ENCODE measurements at regions not wholly inside any gene's neighbourhood (a gene's known extent, or its start where the extent isn't known, plus 50 kb on each side); places are given as distances from the start of the nearest gene placed in this dataset.

DNA sequence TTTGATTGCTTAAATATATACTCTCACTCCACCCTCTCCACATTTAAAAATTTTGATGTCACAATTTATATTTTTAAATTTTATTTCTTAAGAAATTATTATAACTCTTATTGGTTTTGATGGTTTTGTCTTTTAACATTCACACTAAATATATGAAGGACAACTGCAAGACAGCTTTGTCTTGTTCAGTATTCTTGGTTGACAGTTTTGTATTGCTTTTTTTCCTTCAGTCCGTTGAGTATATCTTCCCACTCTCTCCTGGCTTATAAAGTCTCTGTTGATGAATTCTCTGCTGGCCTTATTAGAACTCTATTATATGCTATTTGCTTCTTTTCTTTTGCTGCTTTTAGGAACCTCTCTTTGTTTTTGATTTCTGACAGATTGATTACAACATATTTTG is 392.2 kb downstream of the C6orf118 start:
- DNase-seq (ENCODE audit: low spot score): no peak

DNA sequence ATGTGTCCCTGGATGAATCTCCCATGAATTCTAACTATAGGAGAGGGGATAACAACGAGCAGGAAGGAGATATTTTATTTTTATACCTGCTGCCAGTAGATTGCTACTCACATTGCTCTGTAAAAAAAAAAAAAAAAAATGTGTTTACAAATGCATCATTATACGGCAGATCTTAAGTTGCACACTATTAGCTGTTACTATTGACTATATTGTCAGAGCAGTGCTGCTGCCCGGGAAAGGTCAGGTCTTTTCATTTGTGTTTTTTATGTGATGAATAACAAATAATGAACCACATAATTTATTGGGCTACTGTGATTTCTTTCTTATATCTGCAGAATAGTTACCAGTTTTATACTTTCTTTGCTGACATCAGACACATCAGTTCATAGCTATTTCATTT is 393.3 kb downstream of the C6orf118 start:
- no peak for DNase-seq (ENCODE audit: low spot score)

GRCh38 chr6:164911873-164912580 is 397.4 kb downstream of the C6orf118 start:
- DNase-seq (ENCODE audit: low spot score): no peak

DNA sequence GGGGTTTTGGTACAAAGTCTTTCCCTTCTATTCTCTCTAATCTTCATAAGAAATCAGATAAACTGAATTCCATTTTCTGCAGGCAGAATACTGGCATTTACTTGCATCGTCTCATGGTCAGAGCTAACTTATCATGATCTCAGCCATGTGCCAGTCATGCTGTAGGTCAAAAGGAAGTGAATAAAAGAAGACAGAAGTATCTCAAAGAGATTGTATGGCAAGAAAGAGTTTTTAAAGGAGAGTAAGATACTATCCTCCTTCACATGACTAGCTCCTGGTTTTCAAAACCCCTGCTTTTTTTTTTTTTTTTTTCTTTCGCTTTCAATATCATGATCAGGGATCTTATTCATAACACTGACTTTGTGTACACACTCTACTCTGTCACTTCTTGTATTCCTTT is 398.3 kb downstream of the C6orf118 start:
- DNase-seq (ENCODE audit: low spot score): no peak

DNA sequence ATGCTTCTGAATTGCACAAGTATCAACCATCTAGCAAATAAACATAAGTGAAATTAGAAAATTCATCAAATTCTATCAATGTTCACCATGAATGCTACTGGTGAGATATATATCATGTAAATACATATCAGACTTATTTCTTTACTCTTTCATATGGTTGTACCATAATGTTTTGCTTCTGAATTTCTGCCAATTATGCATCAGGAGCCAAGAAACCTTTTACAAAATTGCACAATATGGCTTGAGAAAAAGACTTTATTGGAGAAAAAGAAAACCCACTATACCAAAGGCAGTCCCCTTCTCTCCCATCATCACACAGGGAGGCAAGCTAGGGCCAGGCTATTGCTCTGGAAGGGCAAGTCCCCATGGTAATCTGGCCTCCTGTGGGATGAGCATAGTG is 402.6 kb downstream of the C6orf118 start:
- no peak for DNase-seq (ENCODE audit: low spot score)

DNA sequence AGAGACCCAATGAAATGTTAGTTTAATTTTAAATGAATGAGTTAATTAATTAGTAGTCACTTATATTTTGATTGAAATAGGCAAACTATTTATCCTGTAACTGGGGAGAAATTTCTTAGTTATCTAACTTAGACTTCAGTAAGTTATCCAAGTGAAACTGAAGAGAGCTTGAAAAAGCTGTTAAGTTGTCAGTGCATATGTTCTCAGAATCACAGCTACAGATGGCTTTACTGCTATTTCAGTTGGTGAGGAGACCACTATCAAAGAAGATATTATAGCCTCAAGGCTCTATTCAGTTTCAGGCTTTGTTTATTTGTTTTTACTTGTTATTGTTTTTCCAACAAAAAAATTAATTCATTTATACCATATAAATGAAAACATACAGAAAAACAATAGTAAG is 404.1 kb downstream of the C6orf118 start:
- no peak for DNase-seq (ENCODE audit: low spot score)

DNA sequence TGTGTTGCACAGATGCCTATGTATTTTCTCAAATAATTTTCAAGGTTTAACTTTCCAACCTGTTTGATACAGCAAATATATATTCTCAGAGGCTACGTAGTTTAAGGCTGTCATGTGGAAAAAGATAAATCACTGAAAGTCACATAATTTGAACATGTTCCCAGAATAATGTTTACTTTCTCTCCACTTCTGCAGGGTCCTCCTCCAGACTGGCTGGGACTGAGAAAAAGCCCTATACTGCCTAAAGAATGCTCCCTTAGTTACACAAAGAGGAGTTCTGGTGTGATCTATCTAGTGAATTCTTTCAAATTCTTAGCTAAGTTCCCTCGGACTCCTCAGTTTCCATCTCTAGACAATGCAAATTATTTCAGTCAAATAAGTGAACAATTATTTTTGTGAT is 411.0 kb downstream of the C6orf118 start:
- DNase-seq (ENCODE audit: low spot score): no peak

DNA sequence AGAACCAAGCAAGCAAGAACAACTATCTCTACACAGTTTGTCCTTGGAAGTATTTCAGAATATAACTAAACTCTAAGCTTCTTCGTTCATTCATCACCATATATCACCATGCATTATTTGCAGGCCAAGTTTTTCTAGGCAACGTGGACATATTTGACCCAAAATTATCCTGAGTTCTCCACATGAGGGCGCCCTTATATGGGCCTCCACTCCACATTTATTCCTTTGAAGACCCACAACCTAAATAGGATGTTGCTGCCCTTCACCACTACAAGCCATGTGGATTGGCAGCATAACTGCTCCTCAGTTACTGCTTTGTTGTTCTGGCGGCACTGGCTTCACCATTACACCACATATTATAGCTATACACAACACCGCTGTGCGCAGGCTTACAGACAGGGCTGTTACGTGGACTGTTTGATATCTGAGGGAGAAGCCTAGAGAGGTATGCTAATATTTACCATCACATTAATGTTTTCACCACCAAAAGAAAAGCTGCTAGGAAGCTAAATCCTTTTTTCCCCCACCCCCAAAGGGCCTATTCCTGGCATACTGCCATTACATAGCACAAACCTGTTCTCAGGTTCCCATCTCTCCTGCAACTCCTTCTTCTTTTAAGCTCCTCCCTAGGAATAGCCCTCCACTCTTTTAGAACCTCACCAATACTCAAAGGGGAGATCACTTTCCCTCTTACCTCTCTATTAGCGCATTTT is 411.7 kb downstream of the C6orf118 start:
- no peak for DNase-seq (ENCODE audit: low spot score)

DNA sequence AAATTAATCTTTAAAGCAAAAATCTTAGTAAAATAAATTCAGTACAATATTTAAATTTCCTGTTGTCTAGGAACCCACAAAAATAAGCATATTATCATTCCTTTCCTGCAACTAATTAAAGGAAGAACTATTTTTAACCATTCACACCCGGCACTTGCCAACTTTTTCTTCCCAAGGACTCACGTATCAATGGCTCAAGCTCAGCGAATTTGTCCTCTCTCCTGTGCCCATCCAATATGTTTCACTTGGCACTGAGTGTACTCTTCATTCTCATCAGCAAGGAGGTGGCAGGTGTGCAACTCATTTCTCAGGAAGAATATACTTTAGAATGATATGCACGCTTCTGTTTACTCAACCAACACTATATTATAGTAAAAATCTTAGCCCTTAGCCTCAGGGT is 419.4 kb downstream of the C6orf118 start:
- no peak for DNase-seq (ENCODE audit: low spot score)

DNA sequence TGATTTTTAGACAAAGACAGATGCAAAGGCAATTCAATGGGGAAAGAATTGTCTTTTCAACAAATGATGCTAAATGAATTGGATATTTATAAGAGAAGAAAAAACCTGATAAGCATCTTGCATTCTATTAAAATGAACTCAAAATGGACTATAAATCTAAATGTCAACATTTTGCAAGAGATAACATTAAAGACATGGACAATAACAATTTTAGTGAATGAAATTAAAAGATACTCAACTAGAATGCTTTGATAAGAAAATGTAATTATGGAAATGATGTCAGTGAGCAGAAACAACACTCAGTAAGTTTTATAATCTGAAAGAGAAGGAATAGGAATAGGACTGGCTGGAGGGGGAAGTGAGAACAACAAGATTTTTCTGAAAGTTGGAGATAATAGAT is 421.7 kb downstream of the C6orf118 start:
- no peak for DNase-seq (ENCODE audit: low spot score)

- no peak for DNase-seq (ENCODE audit: low spot score)
These were observed 427.2 kb downstream of the C6orf118 start for GRCh38 chr6:164882236-164882635.

GRCh38 chr6:164871783-164872182 is 437.6 kb downstream of the C6orf118 start:
- no peak for DNase-seq (ENCODE audit: low spot score)

DNA sequence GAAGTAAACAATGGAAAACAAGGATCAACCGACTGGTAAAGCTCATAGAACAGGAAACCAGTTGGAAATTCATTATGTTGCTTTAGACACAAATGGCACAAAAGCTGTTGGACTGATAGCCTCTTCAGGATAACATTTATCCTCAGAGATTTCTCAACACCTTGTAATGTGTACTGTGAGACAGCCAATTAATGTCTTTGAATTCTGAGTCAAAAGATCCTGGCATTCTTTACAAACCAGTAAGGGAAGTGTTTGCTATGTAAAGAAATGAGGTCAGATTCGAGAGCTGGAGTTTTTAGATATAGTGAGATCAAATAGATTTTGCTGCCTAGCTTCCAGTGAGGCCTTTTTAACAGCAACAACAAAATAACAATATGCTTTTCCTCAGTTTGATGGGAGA is 439.2 kb downstream of the C6orf118 start:
- DNase-seq (ENCODE audit: low spot score): no peak

DNA sequence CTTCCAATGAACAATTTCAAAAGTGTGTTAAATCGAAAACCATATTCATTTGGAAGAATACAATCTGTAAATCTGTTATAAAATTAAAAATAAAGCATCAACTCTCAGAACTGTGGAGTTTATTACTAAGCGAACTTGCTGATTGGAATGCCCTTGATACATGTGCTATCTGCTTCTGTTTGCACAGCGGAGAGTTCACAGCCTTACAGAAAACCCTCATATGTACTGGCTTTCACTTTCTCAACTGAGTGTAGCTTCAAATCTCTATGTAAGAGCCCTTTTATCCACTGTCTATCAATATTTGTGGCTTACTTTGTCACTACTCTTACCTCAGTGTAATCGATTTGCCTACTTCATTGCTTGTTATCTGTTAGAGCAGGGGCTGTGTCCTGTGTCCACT is 447.4 kb downstream of the C6orf118 start:
- DNase-seq (ENCODE audit: low spot score): no peak

GRCh38 chr6:164859816-164860215 is 449.6 kb downstream of the C6orf118 start:
- no peak for DNase-seq (ENCODE audit: low spot score)

- no peak for DNase-seq (ENCODE audit: low spot score)
These were observed 453.3 kb downstream of the C6orf118 start for GRCh38 chr6:164856138-164856537.

DNA sequence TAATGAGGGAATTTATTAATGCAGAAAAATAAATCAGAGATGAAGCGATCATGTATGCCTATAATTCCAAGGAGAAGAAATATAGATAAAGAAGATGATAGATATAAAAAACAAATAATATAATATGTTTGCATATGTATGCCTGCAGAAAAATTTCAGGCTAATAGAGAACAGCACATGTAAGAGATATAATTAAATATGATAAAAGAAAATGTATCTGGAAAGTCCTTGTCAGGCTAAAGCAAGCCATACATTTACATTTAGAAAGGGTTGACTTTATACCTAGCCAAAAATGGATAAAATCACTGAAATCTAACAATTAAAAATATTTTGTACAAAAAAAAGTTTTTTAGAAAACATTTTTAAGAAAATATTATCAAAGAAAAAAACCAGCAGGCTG is 454.1 kb downstream of the C6orf118 start:
- DNase-seq (ENCODE audit: low spot score): no peak

- no peak for DNase-seq (ENCODE audit: low spot score)
These were observed 454.9 kb downstream of the C6orf118 start for GRCh38 chr6:164854526-164854925.

DNA sequence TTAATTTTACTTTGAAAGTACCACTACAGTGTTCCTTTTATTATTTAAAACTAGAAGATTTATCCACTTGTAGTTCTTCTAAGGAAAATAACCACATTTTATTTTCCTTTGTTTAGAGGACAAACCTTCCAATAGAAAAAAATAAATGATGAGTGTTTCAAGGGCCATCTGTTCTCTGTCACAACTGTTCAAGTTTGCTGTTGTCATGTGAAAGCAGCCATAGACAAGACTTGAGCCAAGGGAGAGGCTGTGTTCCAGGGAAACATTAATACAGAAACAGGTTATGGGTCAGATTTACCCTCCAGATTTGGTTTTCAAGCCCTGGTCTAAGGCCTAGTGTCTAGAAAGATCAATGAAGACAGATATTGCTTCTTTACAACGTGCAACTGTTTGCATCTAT is 463.6 kb downstream of the C6orf118 start:
- no peak for DNase-seq (ENCODE audit: low spot score)

DNA sequence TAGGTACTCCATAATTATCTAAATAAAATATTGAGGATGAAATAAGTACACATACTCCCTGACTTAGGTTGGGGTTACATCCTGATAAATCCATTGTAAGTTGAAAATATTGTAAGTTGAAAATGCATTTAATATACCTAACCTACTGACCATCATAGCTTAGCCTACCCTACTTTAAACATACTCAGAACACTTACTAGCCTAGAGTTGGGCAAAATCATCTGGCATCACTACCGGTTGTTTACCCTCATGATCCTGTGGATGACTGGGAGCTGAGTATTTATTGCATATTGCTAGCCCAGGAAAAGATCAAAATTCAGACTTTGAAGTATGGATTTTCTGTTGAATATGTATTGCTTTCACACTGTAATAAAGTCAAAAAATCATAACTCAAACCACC is 467.3 kb downstream of the C6orf118 start:
- no peak for DNase-seq (ENCODE audit: low spot score)

DNA sequence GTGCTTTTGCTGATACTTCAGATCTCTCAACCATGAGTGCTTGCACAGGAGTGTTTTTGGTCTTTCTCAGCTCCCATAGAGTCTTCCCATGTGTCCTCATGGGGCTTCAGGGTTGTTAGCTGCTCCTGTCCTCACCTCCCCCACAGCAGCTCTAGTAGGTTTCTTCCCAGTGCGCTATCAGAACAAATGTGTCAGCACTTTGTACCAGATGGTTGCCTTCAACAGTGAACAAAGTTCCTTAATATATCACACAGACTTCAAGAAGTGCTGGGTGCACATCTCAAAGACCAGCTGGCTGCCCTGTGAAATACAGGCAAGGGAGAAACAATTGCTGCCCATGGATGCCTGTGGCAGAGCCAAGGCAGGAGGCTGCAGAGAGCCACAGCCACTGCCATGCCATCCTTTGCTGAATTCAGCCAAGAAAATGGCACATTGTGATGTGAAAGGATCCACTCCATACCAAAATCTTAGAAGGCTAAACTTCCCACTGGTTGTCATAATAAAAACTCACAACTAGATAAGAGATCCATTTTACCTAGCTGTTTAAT is 471.3 kb downstream of the C6orf118 start:
- no peak for DNase-seq (ENCODE audit: low spot score)

- no peak for DNase-seq (ENCODE audit: low spot score)
These were observed 472.9 kb downstream of the C6orf118 start for GRCh38 chr6:164836486-164836885.

DNA sequence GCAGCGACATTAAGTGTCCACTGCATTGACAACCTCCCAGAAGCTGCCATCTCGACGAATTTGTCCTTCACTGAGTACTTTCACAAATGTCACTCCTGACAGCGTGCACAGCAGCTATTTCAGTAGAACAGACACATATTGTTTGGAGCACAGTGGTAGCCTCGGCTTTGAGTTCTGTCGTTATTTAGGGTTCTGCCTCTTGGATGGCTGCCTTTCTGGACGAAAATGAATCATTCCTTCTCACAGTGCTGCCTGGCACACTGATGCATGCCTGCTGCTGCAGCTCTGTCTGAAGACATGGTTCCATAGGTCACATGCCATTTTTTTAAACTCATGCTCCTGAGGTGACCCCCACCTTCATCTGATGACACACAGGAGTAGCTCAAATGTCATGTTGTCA is 477.0 kb downstream of the C6orf118 start:
- DNase-seq (ENCODE audit: low spot score): no peak

GRCh38 chr6:164827537-164827936 is 481.9 kb downstream of the C6orf118 start:
- no peak for DNase-seq (ENCODE audit: low spot score)
